H1 (cell line): ENCODE measurements at regions not wholly inside any gene's neighbourhood (a gene's known extent, or its start where the extent isn't known, plus 50 kb on each side); places are given as distances from the start of the nearest gene placed in this dataset.

Source experiments
- CTCF ChIA-PET: fragments of 300-600 bp; sonication (Branson Sonifier 250); formaldehyde crosslinking; loops from one replicate; lab custom pipeline; 2021; ENCODE audit not compliant: partially characterized antibody; lab: Charles Lee
- POLR2A ChIA-PET: fragments of 300-600 bp; sonication (Branson Sonifier 250); formaldehyde crosslinking; loops from one replicate; lab custom pipeline; 2021; ENCODE audit warnings: inconsistent platforms; ENCODE audit not compliant: partially characterized antibody; lab: Charles Lee
- DNase-seq, 2 experiments: peaks; one replicate each; pipeline versions ENCODE4 v3.0.0 to v3.0.0-alpha.2; 2010 to 2022; ENCODE audit warnings: low spot score in 2 of 2, low read depth in 1 of 2, mixed read lengths in 1 of 2
- FAIRE-seq: peaks from 2 replicates; lab custom pipeline; 2011; peaks lifted over from hg19 to GRCh38; lab: Jason Lieb, UNC
- H2AFZ ChIP-seq: 2 replicates; pipeline ENCODE4 v1.8.1; 2012; ENCODE audit warnings: low read length, inconsistent platforms
- H2AK5ac ChIP-seq: 2 replicates; pipeline ENCODE4 v1.6.1; 2013; ENCODE audit warnings: low read depth, low read length
- H2BK120ac ChIP-seq: replicated peaks from 2 replicates; pipeline ENCODE3; 2013; ENCODE audit warnings: low read depth, low read length, inconsistent platforms
- H2BK12ac ChIP-seq: 2 replicates; pipeline ENCODE4 v1.6.1; 2013; ENCODE audit warnings: low read depth, low read length
- H2BK15ac ChIP-seq: 2 replicates; pipeline ENCODE4 v1.6.1; 2013; ENCODE audit warnings: low read length
- H2BK20ac ChIP-seq: 2 replicates; pipeline ENCODE4 v1.6.1; 2013; ENCODE audit warnings: low read length
- H2BK5ac ChIP-seq: 2 replicates; pipeline ENCODE4 v1.6.1; 2013; ENCODE audit warnings: low read depth, low read length
- H3K14ac ChIP-seq: 2 replicates; pipeline ENCODE4 v1.6.1; 2013; ENCODE audit warnings: inconsistent platforms; ENCODE audit not compliant: insufficient read length
- H3K18ac ChIP-seq: 2 replicates; pipeline ENCODE4 v1.6.1; 2013; ENCODE audit warnings: low read length; ENCODE audit errors: extremely low read depth
- H3K23ac ChIP-seq: 2 replicates; pipeline ENCODE4 v1.6.1; 2013; ENCODE audit warnings: inconsistent platforms; ENCODE audit not compliant: insufficient read length
- H3K23me2 ChIP-seq: 2 replicates; pipeline ENCODE4 v1.6.1; 2013; ENCODE audit warnings: low read depth, low read length
- H3K27ac ChIP-seq: 2 replicates; pipeline ENCODE4 v1.6.1; 2011; ENCODE audit warnings: low read depth, low read length, inconsistent platforms
- H3K27me3 ChIP-seq, 4 experiments: replicated peaks in 1 of 4; 1 replicate in 1 of 4; 2 replicates in 3 of 4; pipeline versions ENCODE4 v1.6.1 to v1.8.1; 2011 to 2013; ENCODE audit warnings: low read length in 3 of 4, mild to moderate bottlenecking in 3 of 4, inconsistent platforms in 2 of 4, mixed read lengths in 2 of 4, moderate library complexity in 1 of 4; ENCODE audit not compliant: control insufficient read depth in 3 of 4, insufficient read depth in 3 of 4; ENCODE audit errors: extremely low read depth in 1 of 4
- H3K36me3 ChIP-seq, 4 experiments: 2 replicates each; pipeline versions ENCODE4 v1.6.1 to v1.8.1; 2011 to 2013; ENCODE audit warnings: mild to moderate bottlenecking in 4 of 4, low read length in 3 of 4, moderate library complexity in 2 of 4, control low read depth in 1 of 4, inconsistent platforms in 1 of 4; ENCODE audit not compliant: insufficient read depth in 4 of 4, control insufficient read depth in 2 of 4
- H3K4ac ChIP-seq: replicated peaks from 2 replicates; pipeline ENCODE3; 2013; ENCODE audit warnings: low read length, low read depth, mixed read lengths, inconsistent platforms; ENCODE audit not compliant: insufficient read length
- H3K4me1 ChIP-seq, 4 experiments: replicated peaks in 1 of 4; 1 replicate in 1 of 4; 2 replicates in 3 of 4; pipeline versions ENCODE4 v1.6.1 to v1.8.1; 2011 to 2013; ENCODE audit warnings: low read length in 3 of 4, inconsistent platforms in 2 of 4, mixed read lengths in 1 of 4; ENCODE audit not compliant: insufficient read depth in 4 of 4, control insufficient read depth in 3 of 4
- H3K4me2 ChIP-seq, 2 experiments: 2 replicates each; pipeline versions ENCODE4 v1.6.1 to v1.8.1; 2011 to 2013; ENCODE audit warnings: low read depth in 2 of 2, low read length in 2 of 2, control low read depth in 1 of 2, inconsistent platforms in 1 of 2, mild to moderate bottlenecking in 1 of 2; ENCODE audit not compliant: insufficient read depth in 1 of 2
- H3K4me3 ChIP-seq, 4 experiments: fragments of 200-600, 300-600 bp in 1 of 4; sonication (generic), shearing (Covaris generic), sonication (Bioruptor Twin) in 1 of 4; 2 replicates each; pipeline versions ENCODE4 v1.5.1 to v1.8.1; 2011 to 2016; ENCODE audit warnings: low read length in 4 of 4, low read depth in 3 of 4, control low read depth in 2 of 4, inconsistent platforms in 2 of 4, mild to moderate bottlenecking in 2 of 4, mixed read lengths in 1 of 4, moderate library complexity in 1 of 4; ENCODE audit not compliant: insufficient read depth in 2 of 4; ENCODE audit errors: extremely low read depth in 1 of 4
- H3K56ac ChIP-seq: replicated peaks from 2 replicates; pipeline ENCODE3; 2013; ENCODE audit warnings: low read depth, mild to moderate bottlenecking, mixed read lengths, low read length, inconsistent platforms; ENCODE audit not compliant: insufficient read length
- H3K79me1 ChIP-seq: 2 replicates; pipeline ENCODE4 v1.6.1; 2013; ENCODE audit warnings: low read depth, low read length, control low read depth
- H3K79me2 ChIP-seq, 2 experiments: 2 replicates each; pipeline versions ENCODE4 v1.6.1 to v1.8.1; 2012 to 2013; ENCODE audit warnings: low read length in 2 of 2, mild to moderate bottlenecking in 2 of 2, inconsistent platforms in 1 of 2; ENCODE audit not compliant: insufficient read depth in 2 of 2, control insufficient read depth in 1 of 2
- H3K9ac ChIP-seq, 4 experiments: replicated peaks in 1 of 4; 1 replicate in 1 of 4; 2 replicates in 3 of 4; pipeline versions ENCODE4 v1.6.1 to v1.8.1; 2011 to 2013; ENCODE audit warnings: low read depth in 3 of 4, low read length in 3 of 4, control low read depth in 2 of 4, mild to moderate bottlenecking in 2 of 4, moderate library complexity in 2 of 4, inconsistent platforms in 1 of 4; ENCODE audit errors: extremely low read depth in 1 of 4
- H3K9me3 ChIP-seq, 2 experiments: 2 replicates each; pipeline versions ENCODE4 v1.6.1 to v1.8.1; 2012 to 2013; ENCODE audit warnings: mild to moderate bottlenecking in 2 of 2, moderate library complexity in 2 of 2, control low read depth in 1 of 2, inconsistent platforms in 1 of 2, low read depth in 1 of 2, low read length in 1 of 2, mixed read lengths in 1 of 2; ENCODE audit not compliant: insufficient read depth in 2 of 2
- H4K20me1 ChIP-seq, 2 experiments: replicated peaks in 1 of 2; 2 replicates each; pipeline versions ENCODE3 to v1.8.1; 2011 to 2013; ENCODE audit warnings: inconsistent platforms in 2 of 2, low read length in 2 of 2, mild to moderate bottlenecking in 1 of 2; ENCODE audit not compliant: insufficient read depth in 2 of 2, control insufficient read depth in 1 of 2
- H4K5ac ChIP-seq: 2 replicates; pipeline ENCODE4 v1.6.1; 2013; ENCODE audit warnings: low read length, low read depth, mixed read lengths, inconsistent platforms; ENCODE audit not compliant: insufficient read length
- H4K8ac ChIP-seq: 2 replicates; pipeline ENCODE4 v1.8.0; 2013; ENCODE audit warnings: mild to moderate bottlenecking, moderate library complexity, low read length, inconsistent platforms; ENCODE audit not compliant: insufficient read depth; ENCODE audit errors: extremely low read depth
- H4K91ac ChIP-seq: replicated peaks from 2 replicates; pipeline ENCODE3; 2013; ENCODE audit warnings: low read length, mixed read lengths, inconsistent platforms; ENCODE audit not compliant: insufficient read length
- BACH1 ChIP-seq: IDR thresholded peaks from 2 replicates; pipeline ENCODE4 v1.6.1; 2012; ENCODE audit warnings: low read length, improper control_type of control experiment
- CBX8 ChIP-seq: fragments of 300-800, 300-1000 bp; sonication (generic); IDR thresholded peaks from 2 replicates; pipeline ENCODE4 v1.7.1; 2016; ENCODE audit warnings: low read depth, low read length, borderline replicate concordance
- EZH2 ChIP-seq: fragments of 200-600 bp; sonication (generic); IDR thresholded peaks from 2 replicates; pipeline ENCODE4 v1.7.1; 2012; ENCODE audit warnings: low read depth, mild to moderate bottlenecking, moderate library complexity, low read length, inconsistent platforms; ENCODE audit not compliant: severe bottlenecking
- GABPA ChIP-seq: IDR thresholded peaks from 2 replicates; pipeline ENCODE4 v1.6.1; 2011; ENCODE audit warnings: mild to moderate bottlenecking, low read length, moderate library complexity, borderline replicate concordance; ENCODE audit not compliant: insufficient read depth
- JUND ChIP-seq: IDR thresholded peaks from 2 replicates; pipeline ENCODE4 v1.6.1; 2011; ENCODE audit warnings: mild to moderate bottlenecking, improper control_type of control experiment, low read length
- PHF8 ChIP-seq: fragments of 200-600 bp; sonication (generic); conservative IDR thresholded peaks from 2 replicates; pipeline ENCODE4 v1.7.1; 2012; ENCODE audit warnings: low read depth, mild to moderate bottlenecking, inconsistent platforms, low read length, moderate library complexity
- SP4 ChIP-seq: IDR thresholded peaks from 2 replicates; pipeline ENCODE4 v1.6.1; 2012; ENCODE audit warnings: low read length, inconsistent platforms
- YY1 ChIP-seq: IDR thresholded peaks from 2 replicates; pipeline ENCODE4 v1.6.1; 2011; ENCODE audit warnings: low read depth, mild to moderate bottlenecking, low read length
- whole genome bisulfite sequencing, 2 experiments: shearing (Covaris generic) in 1 of 2; methylation state at CpG; one replicate each; pipeline versions ENCODE4 v1.1.6 to v1.1.7; 2013 to 2015; ENCODE audit warnings: low lambda C conversion rate in 2 of 2, mixed read lengths in 2 of 2, inconsistent platforms in 1 of 2, low coverage in 1 of 2, missing lambda C conversion rate in 1 of 2; ENCODE audit not compliant: insufficient replicate concordance in 2 of 2, insufficient coverage in 1 of 2, insufficient read length in 1 of 2; ENCODE audit errors: extremely low coverage in 1 of 2, missing lambda C conversion rate in 1 of 2; 5-methylcytosine and 5-hydroxymethylcytosine counted together
- TF ChIP-seq, protein P1 (sequence below): IDR thresholded peaks from 2 replicates; pipeline ENCODE4 v1.6.1; 2011; ENCODE audit warnings: low read depth, mild to moderate bottlenecking, low read length; ENCODE audit not compliant: insufficient read depth

GRCh38 chr7:66524738-66525137, 103.9 kb upstream of the KCTD7 start:
- no peak overlapping the region for H3K4me3 ChIP-seq
- H3K23me2 ChIP-seq: no peaks in the 10 kb centered on the region
- FAIRE-seq: no peak
- peaks cover 0 to 5% of the 10 kb centered on the region in 2 experiments for H4K20me1 ChIP-seq
- H2BK20ac ChIP-seq: no peak overlapping the region
- no peak overlapping the region for H3K18ac ChIP-seq
- H3K9me3 ChIP-seq: no peaks in the 10 kb centered on the region
- H3K79me1 ChIP-seq: no peaks in the 10 kb centered on the region
- no peak overlapping the region for H3K4ac ChIP-seq
- no peak overlapping the region for H3K9ac ChIP-seq
- no peak overlapping the region for H3K4me2 ChIP-seq
- no peaks in the 10 kb centered on the region for H3K79me2 ChIP-seq
- no peak overlapping the region for H3K23ac ChIP-seq
- no peak overlapping the region for H2BK12ac ChIP-seq
- H2BK15ac ChIP-seq: no peak overlapping the region
- H3K27me3 ChIP-seq: no peaks in the 10 kb centered on the region; a peak in 1 of 7 replicates
- no peak overlapping the region for H3K14ac ChIP-seq
- ChIA-PET CTCF (interaction anchor here (1.2 kb wide), 1 partner anchor 30 kb away, joined by 3 read pairs; no protein-coding TSS in a partner anchor), POLR2A (no interaction called here)
- WGBS, 2 experiments: 76% methylated on average over 5 of the region's 5 CpGs; no CpG with 5 or more reads in 1 of the 2 experiments
- H2AFZ ChIP-seq: no peak overlapping the region
- no peak overlapping the region for H2AK5ac ChIP-seq
- TF ChIP-seq JUND (no peak), GABPA (no peak), PHF8 (no peak), BACH1 (no peak), SP4 (no peak), EZH2 (no peak), CBX8 (no peak), YY1 (no peak)
- TF ChIP-seq, protein P1, sequence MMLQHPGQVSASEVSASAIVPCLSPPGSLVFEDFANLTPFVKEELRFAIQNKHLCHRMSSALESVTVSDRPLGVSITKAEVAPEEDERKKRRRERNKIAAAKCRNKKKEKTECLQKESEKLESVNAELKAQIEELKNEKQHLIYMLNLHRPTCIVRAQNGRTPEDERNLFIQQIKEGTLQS: no peak
- no peak overlapping the region for H3K27ac ChIP-seq
- H3K4me1 ChIP-seq: no peaks in the 10 kb centered on the region
- no peak overlapping the region for H2BK120ac ChIP-seq
- no peak overlapping the region for H4K5ac ChIP-seq
- no peak overlapping the region for H4K91ac ChIP-seq
- no peak for DNase-seq
- H4K8ac ChIP-seq: no peak overlapping the region
- no peak overlapping the region for H3K56ac ChIP-seq
- H3K36me3 ChIP-seq: no peaks in the 10 kb centered on the region
- no peak overlapping the region for H2BK5ac ChIP-seq
